ENCODE measurements at regions not wholly inside any gene's neighbourhood (a gene's known extent, or its start where the extent isn't known, plus 50 kb on each side); places are given as distances from the start of the nearest gene placed in this dataset.

DNA sequence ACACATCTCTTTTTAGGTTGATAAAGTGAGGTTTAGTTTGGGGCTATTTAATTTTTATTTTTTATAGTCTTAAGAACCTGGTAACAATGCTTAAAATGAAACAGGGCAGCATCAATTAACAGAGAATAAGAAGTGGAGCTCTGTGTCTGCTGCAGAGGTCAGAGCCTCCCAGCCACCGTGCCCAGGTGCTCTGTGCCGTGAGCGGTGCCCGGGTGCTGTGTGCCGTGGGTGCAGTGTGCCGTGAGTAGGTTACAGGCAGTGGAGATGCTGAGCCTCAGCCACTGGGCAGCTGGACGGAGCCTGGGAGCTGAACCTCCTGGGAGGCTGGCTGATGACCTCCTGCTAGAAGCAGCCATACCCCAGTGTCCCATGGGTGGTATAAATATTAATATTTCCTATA is 250.0 kb downstream of the KLF6 start:
- H3K36me3 Mint-ChIP-seq (ENCODE audit: unreplicated experiment) = no peaks in the 10 kb centered on the region
- H3K9me3 Mint-ChIP-seq (ENCODE audit: unreplicated experiment) = no peaks in the 10 kb centered on the region
- H3K4me1 Mint-ChIP-seq (ENCODE audit: unreplicated experiment) = peaks cover 37% of the 10 kb centered on the region
- H3K4me3 Mint-ChIP-seq (ENCODE audit: unreplicated experiment) = no peak overlapping the region
- H3K27me3 Mint-ChIP-seq (ENCODE audit: unreplicated experiment) = no peaks in the 10 kb centered on the region
- no peak overlapping the region for H3K27ac Mint-ChIP-seq (ENCODE audit: unreplicated experiment)
- TF ChIP-seq, protein P1, sequence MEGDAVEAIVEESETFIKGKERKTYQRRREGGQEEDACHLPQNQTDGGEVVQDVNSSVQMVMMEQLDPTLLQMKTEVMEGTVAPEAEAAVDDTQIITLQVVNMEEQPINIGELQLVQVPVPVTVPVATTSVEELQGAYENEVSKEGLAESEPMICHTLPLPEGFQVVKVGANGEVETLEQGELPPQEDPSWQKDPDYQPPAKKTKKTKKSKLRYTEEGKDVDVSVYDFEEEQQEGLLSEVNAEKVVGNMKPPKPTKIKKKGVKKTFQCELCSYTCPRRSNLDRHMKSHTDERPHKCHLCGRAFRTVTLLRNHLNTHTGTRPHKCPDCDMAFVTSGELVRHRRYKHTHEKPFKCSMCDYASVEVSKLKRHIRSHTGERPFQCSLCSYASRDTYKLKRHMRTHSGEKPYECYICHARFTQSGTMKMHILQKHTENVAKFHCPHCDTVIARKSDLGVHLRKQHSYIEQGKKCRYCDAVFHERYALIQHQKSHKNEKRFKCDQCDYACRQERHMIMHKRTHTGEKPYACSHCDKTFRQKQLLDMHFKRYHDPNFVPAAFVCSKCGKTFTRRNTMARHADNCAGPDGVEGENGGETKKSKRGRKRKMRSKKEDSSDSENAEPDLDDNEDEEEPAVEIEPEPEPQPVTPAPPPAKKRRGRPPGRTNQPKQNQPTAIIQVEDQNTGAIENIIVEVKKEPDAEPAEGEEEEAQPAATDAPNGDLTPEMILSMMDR (IDR thresholded peaks at IDR 0.05) = no peak
- no peak for DNase-seq (ENCODE audit: extremely low spot score, unreplicated experiment)

DNA sequence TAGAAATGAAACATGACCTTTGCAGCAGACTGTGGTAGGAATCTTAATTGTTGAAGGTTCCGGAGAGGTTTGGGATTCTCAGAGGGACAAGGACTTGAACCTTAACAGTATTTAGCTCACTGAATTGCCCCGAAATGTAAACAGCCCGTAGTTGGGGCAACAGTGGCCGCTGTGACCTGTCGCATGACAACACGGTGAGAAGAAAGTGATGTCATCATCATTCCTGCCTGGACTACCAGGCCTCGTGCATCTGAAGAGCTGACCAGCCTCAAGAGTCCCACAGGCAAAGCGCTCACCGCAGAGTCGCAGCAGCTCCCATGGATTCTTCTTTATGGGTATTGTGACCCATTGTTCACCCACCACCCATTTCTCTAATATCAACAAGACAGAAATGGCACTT is 250.6 kb downstream of the KLF6 start:
- H3K4me1 Mint-ChIP-seq (ENCODE audit: unreplicated experiment) = peaks cover 37% of the 10 kb centered on the region
- no peak overlapping the region for H3K27ac Mint-ChIP-seq (ENCODE audit: unreplicated experiment)
- H3K4me3 Mint-ChIP-seq (ENCODE audit: unreplicated experiment) = no peak overlapping the region
- H3K27me3 Mint-ChIP-seq (ENCODE audit: unreplicated experiment) = no peaks in the 10 kb centered on the region
- TF ChIP-seq, protein P1 (IDR thresholded peaks at IDR 0.05) = no peak
- no peaks in the 10 kb centered on the region for H3K36me3 Mint-ChIP-seq (ENCODE audit: unreplicated experiment)
- DNase-seq (ENCODE audit: extremely low spot score, unreplicated experiment) = no peak
- no peaks in the 10 kb centered on the region for H3K9me3 Mint-ChIP-seq (ENCODE audit: unreplicated experiment)

DNA sequence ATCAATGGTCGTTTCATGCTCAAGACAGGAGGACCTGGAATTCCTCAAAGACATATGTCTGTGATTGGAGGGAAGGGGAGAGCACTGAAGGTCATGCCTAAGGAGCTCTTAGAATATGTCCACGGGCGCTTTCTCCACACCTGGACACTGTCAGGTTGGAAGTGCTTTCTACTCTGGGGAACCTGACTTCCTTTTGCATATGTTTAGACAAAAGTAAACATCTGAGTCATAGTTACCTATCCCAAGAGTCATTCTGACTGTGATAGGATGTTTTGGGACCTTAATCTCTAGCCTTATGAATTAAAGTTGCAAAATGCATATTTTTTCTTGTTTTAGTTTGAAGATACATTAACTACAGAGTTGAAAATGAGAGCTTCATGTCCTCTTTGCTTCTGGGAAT is 251.7 kb downstream of the KLF6 start:
- peaks cover 33% of the 10 kb centered on the region for H3K4me1 Mint-ChIP-seq (ENCODE audit: unreplicated experiment)
- H3K27ac Mint-ChIP-seq (ENCODE audit: unreplicated experiment) = no peak overlapping the region
- TF ChIP-seq, protein P1 (IDR thresholded peaks at IDR 0.05) = no peak
- no peaks in the 10 kb centered on the region for H3K9me3 Mint-ChIP-seq (ENCODE audit: unreplicated experiment)
- no peak overlapping the region for H3K4me3 Mint-ChIP-seq (ENCODE audit: unreplicated experiment)
- DNase-seq (ENCODE audit: extremely low spot score, unreplicated experiment) = no peak
- no peaks in the 10 kb centered on the region for H3K36me3 Mint-ChIP-seq (ENCODE audit: unreplicated experiment)
- H3K27me3 Mint-ChIP-seq (ENCODE audit: unreplicated experiment) = no peaks in the 10 kb centered on the region

DNA sequence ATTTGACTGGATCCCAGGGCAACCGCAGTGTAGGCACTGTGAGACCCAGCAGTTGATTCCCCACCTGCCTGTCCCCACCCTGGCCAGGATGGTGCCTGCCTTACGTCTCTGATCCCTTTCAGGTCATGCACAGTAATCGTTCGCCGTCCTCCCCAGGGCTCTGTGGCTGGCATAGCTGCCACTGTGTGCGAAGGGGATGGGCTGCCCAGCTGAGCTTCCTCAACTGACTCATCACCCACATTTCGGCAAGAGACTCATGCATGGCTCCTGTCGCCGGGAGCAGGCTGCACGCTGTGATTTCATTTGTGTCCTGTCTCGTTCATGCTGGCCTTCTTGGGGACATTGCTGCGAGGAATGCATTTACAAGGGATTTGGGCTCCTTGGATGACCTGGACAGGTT is 252.4 kb downstream of the KLF6 start:
- H3K4me3 Mint-ChIP-seq (ENCODE audit: unreplicated experiment) = no peak overlapping the region
- no peak overlapping the region for H3K27ac Mint-ChIP-seq (ENCODE audit: unreplicated experiment)
- TF ChIP-seq, protein P1 (IDR thresholded peaks at IDR 0.05) = no peak
- H3K9me3 Mint-ChIP-seq (ENCODE audit: unreplicated experiment) = no peaks in the 10 kb centered on the region
- no peaks in the 10 kb centered on the region for H3K36me3 Mint-ChIP-seq (ENCODE audit: unreplicated experiment)
- DNase-seq (ENCODE audit: extremely low spot score, unreplicated experiment) = no peak
- no peaks in the 10 kb centered on the region for H3K27me3 Mint-ChIP-seq (ENCODE audit: unreplicated experiment)
- H3K4me1 Mint-ChIP-seq (ENCODE audit: unreplicated experiment) = peaks cover 33% of the 10 kb centered on the region

DNA sequence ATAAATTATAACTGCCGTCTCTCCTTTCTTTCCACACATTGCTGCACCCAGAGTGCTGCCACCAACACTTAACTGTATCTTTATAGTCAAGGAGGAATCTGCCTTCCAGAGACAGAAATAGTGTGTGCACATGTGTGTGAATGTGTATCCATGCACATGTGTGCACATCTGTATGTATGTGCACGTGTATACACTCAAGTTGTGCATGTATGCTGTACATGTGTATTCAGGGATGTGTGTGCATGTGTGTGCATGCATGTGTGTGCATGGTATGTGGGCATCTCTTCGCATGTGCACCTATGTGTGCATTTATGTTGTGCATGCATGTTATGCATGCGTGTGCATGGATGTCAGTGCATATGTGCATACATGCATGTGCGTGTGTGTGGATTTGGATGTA is 253.3 kb downstream of the KLF6 start:
- TF ChIP-seq, protein P1 (IDR thresholded peaks at IDR 0.05) = no peak
- no peak overlapping the region for H3K27ac Mint-ChIP-seq (ENCODE audit: unreplicated experiment)
- DNase-seq (ENCODE audit: extremely low spot score, unreplicated experiment) = no peak
- H3K36me3 Mint-ChIP-seq (ENCODE audit: unreplicated experiment) = no peaks in the 10 kb centered on the region
- no peak overlapping the region for H3K4me3 Mint-ChIP-seq (ENCODE audit: unreplicated experiment)
- no peaks in the 10 kb centered on the region for H3K27me3 Mint-ChIP-seq (ENCODE audit: unreplicated experiment)
- peaks cover 39% of the 10 kb centered on the region for H3K4me1 Mint-ChIP-seq (ENCODE audit: unreplicated experiment)
- H3K9me3 Mint-ChIP-seq (ENCODE audit: unreplicated experiment) = no peaks in the 10 kb centered on the region

Data from osteocyte (in vitro differentiated cells).